Thoracic aorta (tissue), 2 donors: ENCODE measurements at regions not wholly inside any gene's neighbourhood (a gene's known extent, or its start where the extent isn't known, plus 50 kb on each side); places are given as distances from the start of the nearest gene placed in this dataset.

Source experiments
- ATAC-seq: fragments of 150-250 bp; one replicate; pipeline ENCODE4 v1.8.0; 2017; ENCODE audit warnings: low read depth; ENCODE audit not compliant: insufficient number of reproducible peaks, low FRiP score
- DNase-seq: peaks from one replicate; pipeline ENCODE4 v3.0.0-alpha.2; 2020; ENCODE audit warnings: low spot score
- H3K27ac ChIP-seq, 2 donors: fragments of 200-600 bp; sonication (generic); 1 replicate in 1 of 2; 2 replicates in 1 of 2; pipeline ENCODE4 v1.5.1; 2016; ENCODE audit warnings: mild to moderate bottlenecking in 2 of 2, moderate library complexity in 2 of 2
- H3K27me3 ChIP-seq: fragments of 200-600 bp; sonication (generic); replicated peaks from 2 replicates; pipeline ENCODE4 v1.6.0; 2016; ENCODE audit warnings: mild to moderate bottlenecking; ENCODE audit not compliant: insufficient read depth
- H3K36me3 ChIP-seq: fragments of 200-600 bp; sonication (generic); one replicate; pipeline ENCODE4 v1.5.1; 2016
- H3K4me1 ChIP-seq, 2 donors: fragments of 200-600 bp; sonication (generic); 1 replicate in 1 of 2; 2 replicates in 1 of 2; pipeline versions ENCODE4 v1.5.1 to v1.6.0; 2016; ENCODE audit warnings: low read depth in 2 of 2, mild to moderate bottlenecking in 1 of 2; ENCODE audit not compliant: control insufficient read depth in 1 of 2
- H3K4me3 ChIP-seq: fragments of 200-600 bp; sonication (generic); 2 replicates; pipeline ENCODE4 v1.5.1; 2016; ENCODE audit warnings: mild to moderate bottlenecking
- H3K9me3 ChIP-seq: fragments of 200-600 bp; sonication (generic); 2 replicates; pipeline ENCODE4 v1.5.1; 2016
- TF ChIP-seq, protein P1 (sequence below): fragments of 200-600 bp; sonication (generic); IDR thresholded peaks from one replicate; pipeline ENCODE4 v1.5.1; 2019; ENCODE audit warnings: antibody characterized with exemption

DNA sequence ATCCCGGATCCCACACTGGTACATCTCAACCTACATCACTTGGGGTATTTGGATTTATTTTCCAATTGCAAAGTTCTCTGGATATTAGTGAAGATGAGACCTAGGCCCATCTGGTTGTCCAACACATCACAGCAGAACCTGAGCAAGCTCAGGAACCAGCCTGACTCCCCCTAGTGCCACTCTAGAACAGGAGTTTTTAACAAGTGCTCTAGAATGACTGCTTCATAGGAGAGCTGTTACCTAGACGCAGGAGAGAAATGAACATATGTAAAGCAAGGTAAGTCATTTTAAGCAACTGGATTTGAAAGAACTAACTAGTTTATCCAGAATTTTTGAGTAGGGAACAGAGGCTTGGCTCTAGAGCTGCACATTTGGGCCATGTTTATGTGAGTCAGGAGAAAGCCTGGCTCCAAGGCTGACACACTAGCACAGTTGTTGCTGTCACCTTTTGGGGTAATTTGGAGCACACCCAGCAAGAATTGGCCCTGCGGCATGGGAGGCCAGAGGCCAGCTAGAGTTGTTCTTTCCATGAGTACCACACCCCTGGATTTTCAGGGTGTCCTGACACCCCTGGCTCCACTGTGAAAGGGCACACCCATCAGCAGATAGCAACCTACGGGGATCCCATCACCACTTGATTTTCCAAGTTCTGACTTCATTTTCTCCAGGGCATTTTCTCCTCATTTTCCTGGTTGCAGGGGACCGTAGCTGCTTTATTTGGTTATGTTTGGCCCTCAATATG lies 110.9 kb upstream of the LPAR1 start:
- Histone ChIP-seq H3K27me3 (no peaks in the 10 kb centered on the region), H3K36me3 (no peaks in the 10 kb centered on the region), H3K9me3 (no peaks in the 10 kb centered on the region), H3K27ac (no peak overlapping the region), H3K4me3 (no peak overlapping the region), H3K4me1 (no peaks in the 10 kb centered on the region)
- no peak for DNase-seq
- TF ChIP-seq, protein P1, sequence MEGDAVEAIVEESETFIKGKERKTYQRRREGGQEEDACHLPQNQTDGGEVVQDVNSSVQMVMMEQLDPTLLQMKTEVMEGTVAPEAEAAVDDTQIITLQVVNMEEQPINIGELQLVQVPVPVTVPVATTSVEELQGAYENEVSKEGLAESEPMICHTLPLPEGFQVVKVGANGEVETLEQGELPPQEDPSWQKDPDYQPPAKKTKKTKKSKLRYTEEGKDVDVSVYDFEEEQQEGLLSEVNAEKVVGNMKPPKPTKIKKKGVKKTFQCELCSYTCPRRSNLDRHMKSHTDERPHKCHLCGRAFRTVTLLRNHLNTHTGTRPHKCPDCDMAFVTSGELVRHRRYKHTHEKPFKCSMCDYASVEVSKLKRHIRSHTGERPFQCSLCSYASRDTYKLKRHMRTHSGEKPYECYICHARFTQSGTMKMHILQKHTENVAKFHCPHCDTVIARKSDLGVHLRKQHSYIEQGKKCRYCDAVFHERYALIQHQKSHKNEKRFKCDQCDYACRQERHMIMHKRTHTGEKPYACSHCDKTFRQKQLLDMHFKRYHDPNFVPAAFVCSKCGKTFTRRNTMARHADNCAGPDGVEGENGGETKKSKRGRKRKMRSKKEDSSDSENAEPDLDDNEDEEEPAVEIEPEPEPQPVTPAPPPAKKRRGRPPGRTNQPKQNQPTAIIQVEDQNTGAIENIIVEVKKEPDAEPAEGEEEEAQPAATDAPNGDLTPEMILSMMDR = no peak
- ATAC-seq = no peak

DNA sequence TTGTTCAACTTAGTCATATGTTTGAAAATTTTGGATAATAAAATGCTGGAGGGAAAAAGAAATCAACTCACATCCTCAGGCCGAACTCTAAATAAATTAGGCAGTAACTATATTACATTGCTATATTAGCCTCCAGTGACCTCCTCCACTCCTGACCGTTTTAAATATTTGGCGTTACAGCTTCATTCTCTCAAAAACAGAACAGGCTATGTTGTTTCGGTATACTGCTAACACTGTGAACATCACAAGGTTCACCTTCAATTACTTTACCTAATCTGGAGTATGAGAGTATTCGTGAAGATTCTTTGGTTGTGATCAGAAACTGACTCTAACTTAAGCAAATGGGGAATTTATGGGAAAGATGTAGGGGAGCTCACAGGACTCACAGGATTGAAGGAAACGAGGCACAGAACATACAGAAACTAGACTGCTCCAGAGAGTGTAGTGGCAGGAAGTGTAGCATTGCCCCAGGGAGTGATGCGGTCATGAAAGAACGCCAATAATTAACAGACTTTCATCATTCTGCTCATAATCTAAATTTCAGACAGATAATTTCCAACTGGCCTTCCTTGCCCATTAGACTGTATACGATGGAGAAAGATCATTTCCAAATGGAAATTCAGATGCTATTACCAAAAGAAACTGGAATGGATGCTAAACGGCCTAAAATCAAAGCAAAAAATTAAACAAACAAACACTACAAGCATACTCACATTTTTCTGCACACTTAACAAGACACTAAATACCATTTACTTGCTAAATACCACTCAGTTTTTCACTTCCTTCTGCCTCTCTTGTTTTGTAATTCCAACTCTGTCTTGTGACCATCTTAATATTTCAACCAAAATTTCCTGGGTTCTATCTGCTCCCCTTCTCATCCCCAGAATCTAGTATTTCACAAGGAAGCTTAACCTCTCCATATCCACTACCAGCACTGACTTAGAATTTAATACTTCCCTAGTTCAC lies 110.1 kb upstream of the LPAR1 start:
- Histone ChIP-seq H3K9me3 (no peaks in the 10 kb centered on the region), H3K27me3 (no peaks in the 10 kb centered on the region), H3K36me3 (no peaks in the 10 kb centered on the region), H3K27ac (no peak overlapping the region), H3K4me1 (no peaks in the 10 kb centered on the region), H3K4me3 (no peak overlapping the region)
- no peak for ATAC-seq
- no peak for DNase-seq
- TF ChIP-seq, protein P1 = no peak

DNA sequence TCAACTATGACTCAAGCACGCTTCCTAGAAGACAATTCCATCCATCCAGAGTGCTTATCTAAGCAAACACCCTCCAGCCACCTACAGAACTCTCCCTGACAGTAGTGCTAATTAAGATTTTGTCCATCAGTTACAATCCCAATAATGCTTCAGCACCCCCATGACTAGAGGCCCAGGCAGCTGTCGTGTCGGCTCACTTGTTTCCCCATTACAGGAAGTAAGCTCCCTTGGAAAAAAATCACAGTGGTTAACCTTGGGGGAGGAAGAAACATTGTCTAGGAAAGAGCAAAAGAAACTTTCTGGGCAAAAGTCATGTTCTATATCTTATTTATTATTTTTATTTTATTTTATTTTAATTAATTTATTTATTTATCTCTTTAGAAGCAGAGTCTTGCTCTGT lies 108.8 kb upstream of the LPAR1 start:
- no peak for DNase-seq
- ATAC-seq = no peak
- Histone ChIP-seq H3K4me1 (no peaks in the 10 kb centered on the region), H3K4me3 (no peak overlapping the region), H3K9me3 (no peaks in the 10 kb centered on the region), H3K27ac (no peak overlapping the region), H3K27me3 (no peaks in the 10 kb centered on the region), H3K36me3 (no peaks in the 10 kb centered on the region)
- TF ChIP-seq, protein P1 = no peak

DNA sequence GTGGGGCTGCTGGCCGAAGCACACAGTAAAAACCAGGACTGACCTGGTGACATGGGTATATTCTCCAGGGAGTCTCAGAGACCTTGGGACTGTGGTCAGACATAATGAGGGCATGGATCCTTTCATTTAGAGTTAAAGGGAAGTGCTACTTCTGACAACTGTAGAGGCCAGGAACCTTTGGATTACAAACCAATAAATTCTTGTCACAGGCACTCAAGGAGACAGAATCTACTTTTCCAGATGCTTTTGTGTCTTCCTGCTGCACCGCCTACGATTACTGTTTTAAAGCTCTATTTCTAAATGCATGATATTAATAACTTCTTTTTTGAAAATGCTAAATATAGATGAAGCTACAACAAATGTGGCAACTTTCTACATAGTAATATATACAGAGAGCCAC lies 106.5 kb upstream of the LPAR1 start:
- TF ChIP-seq, protein P1 = no peak
- no peak for DNase-seq
- Histone ChIP-seq H3K27ac (no peak overlapping the region), H3K4me3 (no peak overlapping the region), H3K27me3 (no peaks in the 10 kb centered on the region), H3K36me3 (no peaks in the 10 kb centered on the region), H3K9me3 (no peaks in the 10 kb centered on the region), H3K4me1 (no peaks in the 10 kb centered on the region)
- ATAC-seq = no peak

DNA sequence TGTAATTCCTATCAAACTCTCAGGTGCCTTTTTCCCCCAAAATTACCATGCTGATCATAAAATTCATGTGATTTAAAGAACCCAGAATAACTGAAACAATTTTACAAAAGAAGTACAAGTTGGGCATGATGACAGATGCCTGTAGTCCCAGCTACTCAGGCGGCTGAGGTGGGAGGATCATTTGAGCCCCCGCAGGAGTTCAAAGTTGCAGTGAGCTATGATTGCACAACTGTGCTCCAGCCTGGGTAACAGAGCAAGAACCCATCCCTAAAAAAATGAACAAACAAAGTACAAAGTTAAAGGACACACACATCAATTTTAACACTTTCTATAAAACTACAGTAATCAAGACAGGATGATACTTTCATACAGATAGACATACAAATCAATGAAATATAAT lies 97.9 kb upstream of the LPAR1 start:
- H3K4me3 ChIP-seq = no peak overlapping the region
- H3K27me3 ChIP-seq = no peaks in the 10 kb centered on the region
- peaks cover 5% of the 10 kb centered on the region for H3K9me3 ChIP-seq
- H3K4me1 ChIP-seq = no peaks in the 10 kb centered on the region
- TF ChIP-seq, protein P1 = no peak
- no peak for ATAC-seq
- no peak overlapping the region for H3K27ac ChIP-seq
- H3K36me3 ChIP-seq = no peaks in the 10 kb centered on the region
- no peak for DNase-seq
